Activated CD4-positive, alpha-beta memory T cell treated with anti-CD3 and anti-CD28 coated beads, Interleukin-2, amount 10 ng/mL, durations not matched to agents 7 days and 5 days (primary cell): ENCODE measurements at regions not wholly inside any gene's neighbourhood (a gene's known extent, or its start where the extent isn't known, plus 50 kb on each side); places are given as distances from the start of the nearest gene placed in this dataset.
"Not testable (repeated sequence)": the region's sequence is repeated elsewhere in the genome, so short reads cannot be mapped to it uniquely, and the experiment has no call there.

Experiments
- CTCF ChIA-PET: fragments of 350-600 bp; sonication (Branson Sonifier 250); formaldehyde crosslinking; loops from one replicate; lab custom pipeline; 2021; ENCODE audit warnings: antibody characterized with exemption, inconsistent platforms; lab: Charles Lee
- POLR2A ChIA-PET: fragments of 350-600 bp; sonication (Branson Sonifier 250); formaldehyde crosslinking; loops from one replicate; lab custom pipeline; 2021; ENCODE audit warnings: antibody characterized with exemption; lab: Charles Lee
- DNase-seq: peaks from one replicate; pipeline ENCODE4 v3.0.0-alpha.2; 2020
- H3K27ac Mint-ChIP-seq: one replicate; pipeline ENCODE4 v1.8.0; 2021; ENCODE audit warnings: mild to moderate bottlenecking, mixed read lengths
- H3K27me3 Mint-ChIP-seq: one replicate; pipeline ENCODE4 v1.8.0; 2021; ENCODE audit warnings: mixed read lengths
- H3K36me3 Mint-ChIP-seq: one replicate; pipeline ENCODE4 v1.8.0; 2021; ENCODE audit warnings: low read depth, mixed read lengths
- H3K4me1 Mint-ChIP-seq: one replicate; pipeline ENCODE4 v1.8.0; 2021; ENCODE audit warnings: mixed read lengths
- H3K4me3 Mint-ChIP-seq: one replicate; pipeline ENCODE4 v1.8.0; 2021; ENCODE audit warnings: mild to moderate bottlenecking, mixed read lengths
- H3K9me3 Mint-ChIP-seq: one replicate; pipeline ENCODE4 v1.8.0; 2021; ENCODE audit warnings: mixed read lengths

DNA sequence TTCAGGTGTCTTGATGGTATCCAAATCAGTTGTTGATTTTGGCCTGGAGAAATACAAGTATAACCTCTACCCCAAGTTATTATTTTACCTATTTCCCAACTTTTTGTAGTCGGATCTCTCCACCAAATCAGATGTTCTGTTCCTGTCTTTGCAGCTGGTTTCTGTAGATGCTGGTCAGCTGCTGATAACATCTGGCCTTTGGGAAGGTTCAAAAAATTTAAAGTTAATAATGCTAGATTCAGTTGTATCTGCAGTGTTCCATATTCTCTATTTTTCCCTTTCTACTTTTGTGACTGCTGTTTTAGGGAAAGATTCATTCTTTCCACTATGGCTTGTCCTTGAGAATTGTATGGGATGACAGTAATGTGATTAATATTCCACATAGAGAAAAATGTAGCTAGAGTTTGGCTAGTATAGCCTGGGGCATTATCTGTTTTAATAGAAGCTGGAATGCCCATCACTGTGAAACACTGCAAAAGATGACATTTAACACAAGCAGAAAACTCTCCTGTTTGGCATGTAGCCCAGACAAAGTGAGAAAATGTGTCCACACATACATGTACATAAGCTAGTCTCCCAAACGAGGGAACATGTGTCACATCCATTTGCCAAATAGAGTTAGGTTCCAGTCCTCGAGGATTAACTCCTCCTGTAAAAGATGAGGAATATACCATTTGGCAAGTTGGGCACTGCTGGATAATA lies 99.2 kb downstream of the ZNF100 start:
- DNase-seq, H3K27ac Mint-ChIP-seq, H3K36me3 Mint-ChIP-seq, H3K4me1 Mint-ChIP-seq, H3K27me3 Mint-ChIP-seq, POLR2A ChIA-PET, CTCF ChIA-PET, H3K4me3 Mint-ChIP-seq: not testable (repeated sequence)
- peaks cover 25% of the 10 kb centered on the region for H3K9me3 Mint-ChIP-seq

- Mint-ChIP-seq H3K4me3 (no peak overlapping the region), H3K36me3 (no peaks in the 10 kb centered on the region), H3K27ac (no peak overlapping the region), H3K27me3 (no peaks in the 10 kb centered on the region), H3K9me3 (peaks cover 16% of the 10 kb centered on the region), H3K4me1 (no peaks in the 10 kb centered on the region)
- DNase-seq: no peak
- ChIA-PET POLR2A (no interaction called here), CTCF (no interaction called here)
Measured at GRCh38 chr19:21655540-21656126, 111.7 kb downstream of the ZNF100 start.

- H3K4me1 Mint-ChIP-seq, POLR2A ChIA-PET, DNase-seq, H3K27me3 Mint-ChIP-seq, H3K4me3 Mint-ChIP-seq, CTCF ChIA-PET, H3K27ac Mint-ChIP-seq, H3K36me3 Mint-ChIP-seq: not testable (repeated sequence)
- peaks cover 29% of the 10 kb centered on the region for H3K9me3 Mint-ChIP-seq
Measured at GRCh38 chr19:21651478-21651877, 115.9 kb downstream of the ZNF100 start.

DNA sequence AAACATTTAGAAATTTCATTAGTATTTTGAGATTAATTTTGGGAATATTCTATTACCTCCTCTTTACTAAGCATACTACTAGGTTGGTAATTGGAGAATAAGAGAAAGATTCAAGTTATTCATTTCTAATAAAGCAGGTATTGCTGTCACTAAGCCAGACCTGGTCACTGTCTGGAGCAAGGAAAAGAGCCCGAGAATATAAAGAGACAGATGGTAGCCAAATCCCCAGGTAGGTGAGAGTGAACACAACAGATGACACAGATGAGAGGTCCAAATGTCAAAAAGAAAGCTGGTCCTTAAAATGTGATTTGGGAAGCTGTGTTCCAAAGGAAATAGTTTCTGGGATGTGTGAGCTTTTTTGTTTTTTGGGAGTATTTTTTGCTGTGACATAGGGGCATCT lies 128.6 kb downstream of the ZNF100 start:
- no peaks in the 10 kb centered on the region for H3K27me3 Mint-ChIP-seq
- no peak overlapping the region for H3K27ac Mint-ChIP-seq
- ChIA-PET CTCF (no interaction called here), POLR2A (no interaction called here)
- H3K4me1 Mint-ChIP-seq: no peaks in the 10 kb centered on the region
- DNase-seq: no peak
- H3K9me3 Mint-ChIP-seq: peaks cover 14% of the 10 kb centered on the region
- no peak overlapping the region for H3K4me3 Mint-ChIP-seq
- no peaks in the 10 kb centered on the region for H3K36me3 Mint-ChIP-seq

GRCh38 chr19:21626924-21627697 lies 121.7 kb downstream of the ZNF429 start:
- CTCF ChIA-PET: no interaction called here

GRCh38 chr19:21626091-21626490 lies 120.7 kb downstream of the ZNF429 start:
- no peaks in the 10 kb centered on the region for H3K4me1 Mint-ChIP-seq
- peaks cover 26% of the 10 kb centered on the region for H3K9me3 Mint-ChIP-seq
- no peak for DNase-seq
- ChIA-PET CTCF (no interaction called here), POLR2A (no interaction called here)
- no peak overlapping the region for H3K27ac Mint-ChIP-seq
- H3K4me3 Mint-ChIP-seq: no peak overlapping the region
- H3K27me3 Mint-ChIP-seq: no peaks in the 10 kb centered on the region
- no peaks in the 10 kb centered on the region for H3K36me3 Mint-ChIP-seq

More at GRCh38 chr19:21626924-21627697, 121.7 kb downstream of the ZNF429 start:
- Mint-ChIP-seq H3K4me3 (no peak overlapping the region), H3K27ac (no peak overlapping the region), H3K27me3 (no peaks in the 10 kb centered on the region), H3K9me3 (peaks cover 23% of the 10 kb centered on the region), H3K4me1 (no peaks in the 10 kb centered on the region), H3K36me3 (no peaks in the 10 kb centered on the region)
- POLR2A ChIA-PET: no interaction called here
- no peak for DNase-seq

DNA sequence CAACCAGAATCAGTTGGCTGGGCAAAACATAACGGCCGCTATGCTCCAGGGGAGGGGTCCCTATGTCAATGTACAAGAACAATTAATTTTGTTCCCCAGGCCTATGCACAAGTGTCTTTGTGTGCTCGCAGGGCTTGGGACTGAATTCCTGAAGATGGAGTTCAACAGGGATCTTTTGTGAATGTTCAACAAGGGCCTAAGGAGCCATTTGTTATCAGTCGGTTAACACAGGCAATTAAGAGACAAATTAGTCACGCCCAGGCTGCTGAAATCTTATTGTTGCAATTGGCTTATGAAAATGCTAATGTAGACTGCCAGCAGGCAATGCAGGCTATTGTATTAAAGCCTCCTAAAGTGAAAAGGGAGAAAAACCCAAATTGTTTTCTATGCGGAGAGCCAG lies 117.5 kb downstream of the ZNF429 start:
- H3K27me3 Mint-ChIP-seq: no peaks in the 10 kb centered on the region
- no peak overlapping the region for H3K27ac Mint-ChIP-seq
- H3K4me3 Mint-ChIP-seq: no peak overlapping the region
- peaks cover 25% of the 10 kb centered on the region for H3K9me3 Mint-ChIP-seq
- no peaks in the 10 kb centered on the region for H3K36me3 Mint-ChIP-seq
- H3K4me1 Mint-ChIP-seq: no peaks in the 10 kb centered on the region
- CTCF ChIA-PET: no interaction called here
- DNase-seq: no peak
- POLR2A ChIA-PET: no interaction called here

DNA sequence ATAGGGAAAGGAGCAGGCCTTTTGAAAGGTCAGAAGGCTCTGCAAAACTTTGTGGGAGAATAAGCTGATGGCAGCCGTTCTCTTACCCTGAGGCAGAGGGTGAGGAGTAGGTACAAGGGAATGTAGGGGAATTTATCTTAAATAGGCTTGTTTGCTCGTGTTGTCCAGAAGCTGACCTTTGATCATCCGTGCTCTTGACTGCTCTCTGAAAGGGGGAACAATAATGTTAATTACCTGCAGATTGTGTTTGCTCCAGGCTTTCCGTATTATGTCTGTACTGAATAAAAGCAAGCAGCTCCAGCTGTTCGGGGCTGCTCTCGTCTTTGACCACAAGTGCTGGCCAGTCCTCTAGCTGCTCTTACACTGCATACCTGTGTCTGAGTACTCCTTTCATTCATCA lies 116.3 kb downstream of the ZNF429 start:
- Mint-ChIP-seq H3K9me3 (peaks cover 27% of the 10 kb centered on the region), H3K27ac (no peak overlapping the region), H3K36me3 (no peaks in the 10 kb centered on the region), H3K4me1 (no peaks in the 10 kb centered on the region), H3K27me3 (no peaks in the 10 kb centered on the region), H3K4me3 (no peak overlapping the region)
- ChIA-PET CTCF (no interaction called here), POLR2A (no interaction called here)
- no peak for DNase-seq

GRCh38 chr19:21617740-21618339 lies 112.4 kb downstream of the ZNF429 start:
- Mint-ChIP-seq H3K4me1 (no peaks in the 10 kb centered on the region), H3K4me3 (no peak overlapping the region), H3K27me3 (no peaks in the 10 kb centered on the region), H3K9me3 (peaks cover 35% of the 10 kb centered on the region), H3K36me3 (no peaks in the 10 kb centered on the region), H3K27ac (no peak overlapping the region)
- POLR2A ChIA-PET: no interaction called here
- CTCF ChIA-PET: no interaction called here
- no peak for DNase-seq

DNA sequence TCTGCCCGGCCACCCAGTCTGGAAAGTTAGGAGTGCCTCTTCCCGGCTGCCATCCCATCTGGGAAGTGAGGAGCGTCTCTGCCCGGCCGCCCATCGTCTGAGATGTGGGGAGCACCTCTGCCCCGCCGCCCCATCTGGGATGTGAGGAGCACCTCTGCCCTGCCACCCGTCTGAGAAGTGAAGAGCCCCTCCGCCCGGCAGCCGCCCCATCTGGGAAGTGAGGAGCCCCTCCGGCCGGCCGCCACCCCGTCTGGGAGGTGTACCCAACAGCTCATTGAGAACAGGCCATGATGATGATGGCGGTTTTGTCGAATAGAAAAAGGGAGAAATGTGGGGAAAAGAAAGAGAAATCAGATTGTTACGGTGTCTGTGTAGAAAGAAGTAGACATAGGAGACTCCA lies 109.4 kb downstream of the ZNF429 start:
- H3K4me1 Mint-ChIP-seq, H3K27ac Mint-ChIP-seq, POLR2A ChIA-PET, H3K27me3 Mint-ChIP-seq, H3K36me3 Mint-ChIP-seq, CTCF ChIA-PET, H3K4me3 Mint-ChIP-seq, DNase-seq: not testable (repeated sequence)
- peaks cover 32% of the 10 kb centered on the region for H3K9me3 Mint-ChIP-seq

GRCh38 chr19:21613201-21613600 lies 107.8 kb downstream of the ZNF429 start:
- H3K36me3 Mint-ChIP-seq, CTCF ChIA-PET, H3K27me3 Mint-ChIP-seq, POLR2A ChIA-PET, H3K27ac Mint-ChIP-seq, H3K4me1 Mint-ChIP-seq, H3K4me3 Mint-ChIP-seq, DNase-seq: not testable (repeated sequence)
- H3K9me3 Mint-ChIP-seq: peaks cover 30% of the 10 kb centered on the region

- no peak for DNase-seq
- no peaks in the 10 kb centered on the region for H3K4me1 Mint-ChIP-seq
- CTCF ChIA-PET: no interaction called here
- no peak overlapping the region for H3K27ac Mint-ChIP-seq
- H3K36me3 Mint-ChIP-seq: no peaks in the 10 kb centered on the region
- POLR2A ChIA-PET: no interaction called here
- peaks cover 24% of the 10 kb centered on the region for H3K9me3 Mint-ChIP-seq
- H3K27me3 Mint-ChIP-seq: no peaks in the 10 kb centered on the region
- H3K4me3 Mint-ChIP-seq: no peak overlapping the region
Measured at GRCh38 chr19:21612403-21612872, 107.0 kb downstream of the ZNF429 start.

DNA sequence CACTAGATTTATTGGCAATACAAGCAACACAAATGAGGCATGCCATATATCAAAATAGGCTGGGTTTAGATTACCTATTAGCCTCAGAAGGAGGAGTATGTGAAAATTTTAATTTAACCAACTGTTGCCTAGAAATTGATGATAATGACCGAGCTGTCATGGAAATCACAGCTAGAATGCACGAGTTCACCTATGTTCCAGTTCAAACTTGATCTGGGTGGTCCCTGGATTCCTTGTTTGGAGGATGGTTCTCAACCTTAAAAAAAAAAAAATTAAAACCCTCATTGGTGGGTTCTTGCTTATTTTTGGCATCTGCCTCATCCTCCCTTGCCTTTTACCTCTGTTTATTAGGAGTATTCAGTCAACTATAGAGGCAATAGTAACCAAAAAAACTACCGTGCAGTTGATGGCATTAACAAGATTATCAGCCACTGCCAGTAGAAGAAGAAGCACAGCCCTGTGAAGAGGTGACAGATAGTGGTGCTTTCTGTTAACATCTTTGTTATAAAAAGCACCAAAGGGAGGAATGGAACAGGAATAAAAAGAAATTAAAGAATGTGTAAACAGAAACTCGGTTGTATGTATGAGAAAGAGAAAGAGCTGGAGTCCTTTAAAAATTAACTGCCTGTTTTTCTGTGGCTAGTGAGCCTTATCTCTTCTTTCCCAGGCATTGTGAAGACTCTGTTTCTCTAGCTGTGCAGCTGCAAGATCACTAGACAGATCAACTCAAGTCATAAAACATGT lies 106.4 kb downstream of the ZNF429 start:
- Mint-ChIP-seq H3K36me3 (no peaks in the 10 kb centered on the region), H3K27ac (no peak overlapping the region), H3K4me3 (no peak overlapping the region), H3K9me3 (peaks cover 24% of the 10 kb centered on the region), H3K27me3 (no peaks in the 10 kb centered on the region), H3K4me1 (no peaks in the 10 kb centered on the region)
- POLR2A ChIA-PET: no interaction called here
- CTCF ChIA-PET: no interaction called here
- no peak for DNase-seq
